ENCODE measurements at regions not wholly inside any gene's neighbourhood (a gene's known extent, or its start where the extent isn't known, plus 50 kb on each side); places are given as distances from the start of the nearest gene placed in this dataset.
"Not testable (repeated sequence)": the region's sequence is repeated elsewhere in the genome, so short reads cannot be mapped to it uniquely, and the experiment has no call there.

DNA sequence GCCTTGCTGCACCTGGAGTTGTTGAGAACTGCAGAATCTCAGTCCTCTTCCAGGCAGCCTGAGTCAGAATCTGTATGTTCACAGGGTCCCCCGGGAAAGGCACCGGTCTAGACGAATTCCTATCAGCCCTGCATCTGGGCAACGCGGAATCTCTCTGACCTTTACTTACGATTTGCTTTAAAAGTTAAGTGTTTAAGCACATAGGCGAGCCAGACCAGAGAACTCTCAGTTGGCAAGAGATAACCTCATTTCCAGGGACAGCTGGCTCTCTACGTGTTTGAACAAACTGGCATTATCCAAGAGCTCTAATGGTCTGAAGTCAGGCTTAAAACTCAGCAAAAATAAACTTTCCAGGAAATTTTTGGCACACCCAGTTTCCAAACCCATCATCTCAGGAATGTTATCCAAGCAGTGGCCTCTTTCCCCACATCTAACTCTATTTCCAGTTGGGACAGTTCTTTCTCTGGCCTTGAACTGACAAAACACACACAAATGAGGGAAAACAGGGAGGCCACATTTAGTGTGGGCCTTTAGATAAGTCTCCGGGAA lies 53.4 kb downstream of the HES1 start:
- peaks cover 3 to 9% of the 10 kb centered on the region in 2 experiments for H3K4me1 ChIP-seq (ENCODE audit: control insufficient read depth in 1 of 2, insufficient read depth in 2 of 2, low read length in 2 of 2)

GRCh38 chr3:194191850-194192249 lies 55.9 kb downstream of the HES1 start:
- H3K9me3 ChIP-seq (ENCODE audit: insufficient read depth, low read depth, low read length); DNase-seq; H4K12ac ChIP-seq (ENCODE audit: low read depth, low read length); H3K4me3 ChIP-seq (ENCODE audit: low read depth, low read length); H4K91ac ChIP-seq (ENCODE audit: low read depth, low read length); H3K23ac ChIP-seq (ENCODE audit: low read length); H3K27ac ChIP-seq (ENCODE audit: low read depth, low read length); H3K9ac ChIP-seq (ENCODE audit: low read length); H2AFZ ChIP-seq (ENCODE audit: insufficient read depth, low read length, poor library complexity); H3K4ac ChIP-seq (ENCODE audit: low read depth, low read length); H3K27me3 ChIP-seq (ENCODE audit: insufficient read depth, low read length); H3K4me2 ChIP-seq (ENCODE audit: low read length); H3K18ac ChIP-seq (ENCODE audit: low read length); H2BK12ac ChIP-seq (ENCODE audit: low read length); H4K8ac ChIP-seq (ENCODE audit: low read depth, low read length); H2BK5ac ChIP-seq (ENCODE audit: low read depth, low read length, poor library complexity); H3K79me1 ChIP-seq (ENCODE audit: low read length); H2AK5ac ChIP-seq (ENCODE audit: low read length); H3K14ac ChIP-seq (ENCODE audit: low read length); H3K36me3 ChIP-seq (ENCODE audit: control insufficient read depth in 1 of 2, insufficient read depth in 2 of 2, low read length in 2 of 2); H3K4me1 ChIP-seq (ENCODE audit: control insufficient read depth in 1 of 2, insufficient read depth in 2 of 2, low read length in 2 of 2); H3K79me2 ChIP-seq (ENCODE audit: control insufficient read depth, insufficient read depth, low read length, poor library complexity); H2BK120ac ChIP-seq (ENCODE audit: insufficient read depth, low read length, poor library complexity): not testable (repeated sequence)
- no CpG with 5 or more reads among the region's 2 CpGs for WGBS (ENCODE audit: extremely low coverage, insufficient coverage, insufficient read length)

More for the DNA sequence above, 53.4 kb downstream of the HES1 start:
- H3K27ac ChIP-seq (ENCODE audit: low read depth, low read length) = no peak overlapping the region
- no peak overlapping the region for H2BK5ac ChIP-seq (ENCODE audit: low read depth, low read length, poor library complexity)
- H3K9ac ChIP-seq (ENCODE audit: low read length) = no peak overlapping the region
- H3K9me3 ChIP-seq (ENCODE audit: insufficient read depth, low read depth, low read length) = no peaks in the 10 kb centered on the region
- no peak overlapping the region for H2BK12ac ChIP-seq (ENCODE audit: low read length)
- no peak overlapping the region for H2BK120ac ChIP-seq (ENCODE audit: insufficient read depth, low read length, poor library complexity)
- H3K4me3 ChIP-seq (ENCODE audit: low read depth, low read length) = no peak overlapping the region
- no peak overlapping the region for H3K23ac ChIP-seq (ENCODE audit: low read length)
- H3K79me2 ChIP-seq (ENCODE audit: control insufficient read depth, insufficient read depth, low read length, poor library complexity) = no peaks in the 10 kb centered on the region
- no peak overlapping the region for H2AFZ ChIP-seq (ENCODE audit: insufficient read depth, low read length, poor library complexity)
- H3K14ac ChIP-seq (ENCODE audit: low read length) = no peak overlapping the region
- no peak overlapping the region for H3K4ac ChIP-seq (ENCODE audit: low read depth, low read length)
- H4K12ac ChIP-seq (ENCODE audit: low read depth, low read length) = no peak overlapping the region
- H4K91ac ChIP-seq (ENCODE audit: low read depth, low read length) = no peak overlapping the region
- no peak overlapping the region for H4K8ac ChIP-seq (ENCODE audit: low read depth, low read length)
- no CpG with 5 or more reads among the region's 9 CpGs for WGBS (ENCODE audit: extremely low coverage, insufficient coverage, insufficient read length)
- no peak overlapping the region for H3K18ac ChIP-seq (ENCODE audit: low read length)
- no peaks in the 10 kb centered on the region for H3K36me3 ChIP-seq (ENCODE audit: control insufficient read depth in 1 of 2, insufficient read depth in 2 of 2, low read length in 2 of 2)
- no peak overlapping the region for H2AK5ac ChIP-seq (ENCODE audit: low read length)
- H3K4me2 ChIP-seq (ENCODE audit: low read length) = no peak overlapping the region
- no peaks in the 10 kb centered on the region for H3K27me3 ChIP-seq (ENCODE audit: insufficient read depth, low read length)
- H3K79me1 ChIP-seq (ENCODE audit: low read length) = no peaks in the 10 kb centered on the region
- DNase-seq = no peak

- no peak overlapping the region for H4K91ac ChIP-seq (ENCODE audit: low read depth, low read length)
- H3K36me3 ChIP-seq (ENCODE audit: control insufficient read depth in 1 of 2, insufficient read depth in 2 of 2, low read length in 2 of 2) = no peaks in the 10 kb centered on the region
- H3K9me3 ChIP-seq (ENCODE audit: insufficient read depth, low read depth, low read length) = no peaks in the 10 kb centered on the region
- WGBS (ENCODE audit: extremely low coverage, insufficient coverage, insufficient read length) = no CpG with 5 or more reads among the region's 9 CpGs
- DNase-seq = no peak
- H2AFZ ChIP-seq (ENCODE audit: insufficient read depth, low read length, poor library complexity) = no peak overlapping the region
- H4K12ac ChIP-seq (ENCODE audit: low read depth, low read length) = no peak overlapping the region
- H2BK12ac ChIP-seq (ENCODE audit: low read length) = no peak overlapping the region
- H3K18ac ChIP-seq (ENCODE audit: low read length) = no peak overlapping the region
- no peak overlapping the region for H3K4me2 ChIP-seq (ENCODE audit: low read length)
- H3K9ac ChIP-seq (ENCODE audit: low read length) = no peak overlapping the region
- no peaks in the 10 kb centered on the region for H3K79me2 ChIP-seq (ENCODE audit: control insufficient read depth, insufficient read depth, low read length, poor library complexity)
- no peak overlapping the region for H3K4ac ChIP-seq (ENCODE audit: low read depth, low read length)
- no peak overlapping the region for H3K27ac ChIP-seq (ENCODE audit: low read depth, low read length)
- no peaks in the 10 kb centered on the region for H3K79me1 ChIP-seq (ENCODE audit: low read length)
- H2AK5ac ChIP-seq (ENCODE audit: low read length) = no peak overlapping the region
- no peaks in the 10 kb centered on the region for H3K27me3 ChIP-seq (ENCODE audit: insufficient read depth, low read length)
- no peak overlapping the region for H3K14ac ChIP-seq (ENCODE audit: low read length)
- no peak overlapping the region for H3K4me3 ChIP-seq (ENCODE audit: low read depth, low read length)
- H3K23ac ChIP-seq (ENCODE audit: low read length) = no peak overlapping the region
- H2BK5ac ChIP-seq (ENCODE audit: low read depth, low read length, poor library complexity) = no peak overlapping the region
- H2BK120ac ChIP-seq (ENCODE audit: insufficient read depth, low read length, poor library complexity) = no peak overlapping the region
- peaks cover 0 to 4% of the 10 kb centered on the region in 2 experiments for H3K4me1 ChIP-seq (ENCODE audit: control insufficient read depth in 1 of 2, insufficient read depth in 2 of 2, low read length in 2 of 2)
- no peak overlapping the region for H4K8ac ChIP-seq (ENCODE audit: low read depth, low read length)
Measured at GRCh38 chr3:194194051-194194756, 58.3 kb downstream of the HES1 start.

- H3K4ac ChIP-seq (ENCODE audit: low read depth, low read length) = no peak overlapping the region
Measured at GRCh38 chr3:194194757-194195085, 58.8 kb downstream of the HES1 start.

More at GRCh38 chr3:194194757-194195085, 58.8 kb downstream of the HES1 start:
- no peak overlapping the region for H3K27ac ChIP-seq (ENCODE audit: low read depth, low read length)
- H2AK5ac ChIP-seq (ENCODE audit: low read length) = no peak overlapping the region
- no peak overlapping the region for H4K8ac ChIP-seq (ENCODE audit: low read depth, low read length)
- H3K4me3 ChIP-seq (ENCODE audit: low read depth, low read length) = no peak overlapping the region
- no peak overlapping the region for H3K18ac ChIP-seq (ENCODE audit: low read length)
- H3K9ac ChIP-seq (ENCODE audit: low read length) = no peak overlapping the region
- no peak overlapping the region for H3K23ac ChIP-seq (ENCODE audit: low read length)
- no peaks in the 10 kb centered on the region for H3K9me3 ChIP-seq (ENCODE audit: insufficient read depth, low read depth, low read length)
- H3K4me1 ChIP-seq (ENCODE audit: control insufficient read depth in 1 of 2, insufficient read depth in 2 of 2, low read length in 2 of 2) = no peaks in the 10 kb centered on the region
- H2BK5ac ChIP-seq (ENCODE audit: low read depth, low read length, poor library complexity) = no peak overlapping the region
- no peaks in the 10 kb centered on the region for H3K36me3 ChIP-seq (ENCODE audit: control insufficient read depth in 1 of 2, insufficient read depth in 2 of 2, low read length in 2 of 2)
- H3K14ac ChIP-seq (ENCODE audit: low read length) = no peak overlapping the region
- no peak overlapping the region for H2AFZ ChIP-seq (ENCODE audit: insufficient read depth, low read length, poor library complexity)
- no peak overlapping the region for H2BK120ac ChIP-seq (ENCODE audit: insufficient read depth, low read length, poor library complexity)
- no peak overlapping the region for H4K91ac ChIP-seq (ENCODE audit: low read depth, low read length)
- H3K27me3 ChIP-seq (ENCODE audit: insufficient read depth, low read length) = no peaks in the 10 kb centered on the region
- no peaks in the 10 kb centered on the region for H3K79me1 ChIP-seq (ENCODE audit: low read length)
- H3K4me2 ChIP-seq (ENCODE audit: low read length) = no peak overlapping the region
- no peak overlapping the region for H4K12ac ChIP-seq (ENCODE audit: low read depth, low read length)
- no peaks in the 10 kb centered on the region for H3K79me2 ChIP-seq (ENCODE audit: control insufficient read depth, insufficient read depth, low read length, poor library complexity)
- no peak overlapping the region for H2BK12ac ChIP-seq (ENCODE audit: low read length)
- WGBS (ENCODE audit: extremely low coverage, insufficient coverage, insufficient read length) = no CpG with 5 or more reads among the region's 1 CpG
- no peak for DNase-seq

Measured in trophoblast cell (in vitro differentiated cells and primary cell).